T47D (cell line): ENCODE measurements at regions not wholly inside any gene's neighbourhood (a gene's known extent, or its start where the extent isn't known, plus 50 kb on each side); places are given as distances from the start of the nearest gene placed in this dataset.
A peak's percentile ranks its signal among the peaks of the same experiment; 100 is the strongest.
"Not testable (repeated sequence)": the region's sequence is repeated elsewhere in the genome, so short reads cannot be mapped to it uniquely, and the experiment has no call there.

Source experiments
- DNase-seq, 2 experiments: peaks; one replicate each; pipeline versions ENCODE4 v3.0.0 to v3.0.0-alpha.2; 2011 to 2012; ENCODE audit warnings: low read depth in 1 of 2, low spot score in 1 of 2
- JUND ChIP-seq: IDR thresholded peaks from 2 replicates; pipeline ENCODE4 v1.6.1; 2012; ENCODE audit warnings: low read depth
- in situ Hi-C: cut with HindIII; loops from 2 replicates; pipeline ENCODE4 v1.10.0; 2016; ENCODE audit warnings: low sequenced_read_pairs, low pct_unique_long_range_greater_than_20kb

GRCh38 chr2:163028807-163029206 lies 190.2 kb upstream of the KCNH7 start:
- in situ Hi-C loops = no loop called here
- no peak for TF ChIP-seq JUND
- no peak for DNase-seq

GRCh38 chr2:163026136-163026775 lies 187.7 kb upstream of the KCNH7 start:
- in situ Hi-C loops, DNase-seq: not testable (repeated sequence)

- DNase-seq, in situ Hi-C loops: not testable (repeated sequence)
These were observed 178.3 kb upstream of the KCNH7 start for GRCh38 chr2:163016882-163017281.

GRCh38 chr2:163011000-163011399 lies 172.4 kb upstream of the KCNH7 start:
- no peak for TF ChIP-seq JUND
- DNase-seq = no peak
- in situ Hi-C loops = no loop called here

GRCh38 chr2:163008642-163009041 lies 170.1 kb upstream of the KCNH7 start:
- DNase-seq = no peak
- in situ Hi-C loops = no loop called here
- TF ChIP-seq JUND = no peak

GRCh38 chr2:162994718-162995117 lies 156.2 kb upstream of the KCNH7 start:
- no peak for TF ChIP-seq JUND
- in situ Hi-C loops = no loop called here
- peak in 1 of 2 experiments; percentile 1 for DNase-seq

GRCh38 chr2:162992828-162993227 lies 154.3 kb upstream of the KCNH7 start:
- DNase-seq = no peak
- in situ Hi-C loops = no loop called here
- no peak for TF ChIP-seq JUND

GRCh38 chr2:162989507-162989906 lies 150.9 kb upstream of the KCNH7 start:
- TF ChIP-seq JUND = no peak
- in situ Hi-C loops = no loop called here
- peak; percentile 7 to 66 for DNase-seq

- no peak for DNase-seq
- in situ Hi-C loops = no loop called here
These were observed 136.2 kb upstream of the KCNH7 start for GRCh38 chr2:162974771-162975170.

GRCh38 chr2:162972383-162972782 lies 133.8 kb upstream of the KCNH7 start:
- DNase-seq = no peak
- in situ Hi-C loops = no loop called here
- no peak for TF ChIP-seq JUND

More at GRCh38 chr2:162974771-162975170, 136.2 kb upstream of the KCNH7 start:
- TF ChIP-seq JUND = no peak

GRCh38 chr2:162968306-162968705 lies 129.7 kb upstream of the KCNH7 start:
- in situ Hi-C loops = no loop called here
- no peak for DNase-seq
- TF ChIP-seq JUND = no peak

- no peak for TF ChIP-seq JUND
- no peak for DNase-seq
- in situ Hi-C loops = no loop called here
These were observed 129.2 kb upstream of the KCNH7 start for GRCh38 chr2:162967811-162968210.

- DNase-seq = no peak
- in situ Hi-C loops = no loop called here
- no peak for TF ChIP-seq JUND
These were observed 128.6 kb upstream of the KCNH7 start for GRCh38 chr2:162967147-162967546.

- in situ Hi-C loops = no loop called here
- TF ChIP-seq JUND = no peak
These were observed 126.6 kb upstream of the KCNH7 start for GRCh38 chr2:162965191-162965590.

More at GRCh38 chr2:162965191-162965590, 126.6 kb upstream of the KCNH7 start:
- DNase-seq = no peak
